ENCODE measurements at regions not wholly inside any gene's neighbourhood (a gene's known extent, or its start where the extent isn't known, plus 50 kb on each side); places are given as distances from the start of the nearest gene placed in this dataset.

DNA sequence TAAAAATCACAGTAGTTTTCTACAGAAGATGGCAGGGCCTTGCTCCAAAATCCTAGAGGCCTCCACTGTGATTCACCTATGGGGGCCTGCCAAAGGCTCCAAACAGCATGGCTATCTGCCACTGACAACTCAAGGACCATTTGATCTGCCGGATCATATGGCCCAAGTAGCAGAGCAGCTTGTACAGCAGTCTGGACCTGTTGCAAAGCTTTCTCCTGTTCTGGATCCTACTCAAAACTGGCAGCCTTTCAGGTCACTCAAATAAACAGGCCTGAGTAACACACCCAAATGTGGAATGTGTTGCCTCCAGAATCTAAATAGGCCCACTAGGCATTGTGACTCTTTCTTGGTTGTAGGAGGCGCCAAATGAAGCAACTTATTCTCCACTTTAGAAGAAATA, 1049.3 kb downstream of the PCDH9 start:
- TF ChIP-seq EZH2 (IDR thresholded peaks at IDR 0.05; ENCODE audit: borderline replicate concordance) (no peak), EZH2phosphoT487 (IDR thresholded peaks at IDR 0.05; ENCODE audit: low read depth, severe bottlenecking, unreplicated experiment) (no peak)
- TF ChIP-seq, protein P1, sequence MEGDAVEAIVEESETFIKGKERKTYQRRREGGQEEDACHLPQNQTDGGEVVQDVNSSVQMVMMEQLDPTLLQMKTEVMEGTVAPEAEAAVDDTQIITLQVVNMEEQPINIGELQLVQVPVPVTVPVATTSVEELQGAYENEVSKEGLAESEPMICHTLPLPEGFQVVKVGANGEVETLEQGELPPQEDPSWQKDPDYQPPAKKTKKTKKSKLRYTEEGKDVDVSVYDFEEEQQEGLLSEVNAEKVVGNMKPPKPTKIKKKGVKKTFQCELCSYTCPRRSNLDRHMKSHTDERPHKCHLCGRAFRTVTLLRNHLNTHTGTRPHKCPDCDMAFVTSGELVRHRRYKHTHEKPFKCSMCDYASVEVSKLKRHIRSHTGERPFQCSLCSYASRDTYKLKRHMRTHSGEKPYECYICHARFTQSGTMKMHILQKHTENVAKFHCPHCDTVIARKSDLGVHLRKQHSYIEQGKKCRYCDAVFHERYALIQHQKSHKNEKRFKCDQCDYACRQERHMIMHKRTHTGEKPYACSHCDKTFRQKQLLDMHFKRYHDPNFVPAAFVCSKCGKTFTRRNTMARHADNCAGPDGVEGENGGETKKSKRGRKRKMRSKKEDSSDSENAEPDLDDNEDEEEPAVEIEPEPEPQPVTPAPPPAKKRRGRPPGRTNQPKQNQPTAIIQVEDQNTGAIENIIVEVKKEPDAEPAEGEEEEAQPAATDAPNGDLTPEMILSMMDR (IDR thresholded peaks at IDR 0.05; ENCODE audit: poor library complexity), result no peak
- H3K36me3 ChIP-seq (replicated peaks; ENCODE audit: insufficient read depth, low read depth), result no peaks in the 10 kb centered on the region
- H3K4me1 ChIP-seq (ENCODE audit: insufficient read depth), result no peaks in the 10 kb centered on the region
- DNase-seq (ENCODE audit: low spot score), result no peak
- WGBS (ENCODE audit: low lambda C conversion rate, missing lambda C conversion rate), result 90% methylated on average over 2 of the region's 2 CpGs
- H3K27me3 ChIP-seq, result no peaks in the 10 kb centered on the region
- H3K27ac ChIP-seq, result no peak overlapping the region
- no peaks in the 10 kb centered on the region for H3K79me2 ChIP-seq
- H3K4me3 ChIP-seq, result no peak overlapping the region
- H3K9me2 ChIP-seq (replicated peaks; ENCODE audit: insufficient read depth), result no peaks in the 10 kb centered on the region
- no peaks in the 10 kb centered on the region for H4K20me1 ChIP-seq (ENCODE audit: insufficient read depth, poor library complexity, severe bottlenecking)
- no peak overlapping the region for H3K4me2 ChIP-seq
- H3K9me3 ChIP-seq (ENCODE audit: low read depth), result no peaks in the 10 kb centered on the region
- no peak overlapping the region for H2AFZ ChIP-seq

DNA sequence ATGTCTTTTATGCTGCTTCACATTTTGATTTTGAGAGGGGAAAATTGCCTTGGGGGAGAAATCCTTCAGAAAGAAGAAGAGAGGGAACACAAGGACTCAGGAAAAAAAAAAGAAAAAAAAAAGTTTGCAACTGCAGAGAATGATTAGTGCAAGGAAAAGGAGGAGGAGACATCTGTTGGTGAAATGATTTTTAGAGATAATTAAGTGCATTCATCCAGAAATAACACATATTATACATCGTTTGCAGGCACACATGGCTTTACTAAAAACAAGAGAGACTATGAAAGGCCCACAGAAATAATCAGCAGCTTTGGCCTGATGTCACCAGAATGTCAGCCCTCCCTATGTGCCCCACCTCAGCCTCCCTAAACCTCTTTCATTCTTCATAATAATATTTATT, 1058.2 kb downstream of the PCDH9 start:
- Histone ChIP-seq H3K4me2 (no peak overlapping the region), H3K79me2 (no peaks in the 10 kb centered on the region), H3K27me3 (no peaks in the 10 kb centered on the region), H2AFZ (no peak overlapping the region), H4K20me1 (ENCODE audit: insufficient read depth, poor library complexity, severe bottlenecking) (no peaks in the 10 kb centered on the region), H3K9me2 (replicated peaks; ENCODE audit: insufficient read depth) (no peaks in the 10 kb centered on the region), H3K27ac (no peak overlapping the region), H3K4me3 (no peak overlapping the region), H3K4me1 (ENCODE audit: insufficient read depth) (no peaks in the 10 kb centered on the region), H3K9me3 (ENCODE audit: low read depth) (no peaks in the 10 kb centered on the region), H3K36me3 (replicated peaks; ENCODE audit: insufficient read depth, low read depth) (no peaks in the 10 kb centered on the region)
- no peak for DNase-seq (ENCODE audit: low spot score)
- 72% methylated on average over 1 of the region's 1 CpG for WGBS (ENCODE audit: low lambda C conversion rate, missing lambda C conversion rate)
- no peak for TF ChIP-seq EZH2 (IDR thresholded peaks at IDR 0.05; ENCODE audit: borderline replicate concordance)
- TF ChIP-seq, protein P1 (IDR thresholded peaks at IDR 0.05; ENCODE audit: poor library complexity), result no peak
- TF ChIP-seq EZH2phosphoT487 (IDR thresholded peaks at IDR 0.05; ENCODE audit: low read depth, severe bottlenecking, unreplicated experiment), result no peak

DNA sequence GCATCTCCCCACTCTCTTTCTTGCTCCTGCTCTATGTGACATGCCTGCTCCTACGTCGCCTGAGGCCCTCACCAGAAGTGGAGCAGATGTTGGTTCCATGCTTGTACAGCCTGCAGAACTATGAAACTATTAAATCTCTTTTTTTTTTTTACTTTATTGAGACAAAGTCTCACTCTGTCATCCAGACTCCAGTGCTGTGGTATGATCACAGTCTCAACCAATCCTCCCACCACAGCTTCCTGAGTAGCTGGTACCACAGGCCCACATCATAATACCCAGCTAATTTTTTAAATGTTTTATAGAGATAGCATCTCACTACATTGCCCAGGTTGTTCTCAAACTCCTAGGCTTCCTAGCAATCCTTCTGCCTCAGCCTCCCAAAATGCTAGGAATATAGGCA, 1067.7 kb downstream of the PCDH9 start:
- no peaks in the 10 kb centered on the region for H4K20me1 ChIP-seq (ENCODE audit: insufficient read depth, poor library complexity, severe bottlenecking)
- TF ChIP-seq, protein P1 (IDR thresholded peaks at IDR 0.05; ENCODE audit: poor library complexity), result no peak
- TF ChIP-seq EZH2 (IDR thresholded peaks at IDR 0.05; ENCODE audit: borderline replicate concordance) (no peak), EZH2phosphoT487 (IDR thresholded peaks at IDR 0.05; ENCODE audit: low read depth, severe bottlenecking, unreplicated experiment) (no peak)
- H3K4me3 ChIP-seq, result no peak overlapping the region
- no peak overlapping the region for H3K4me2 ChIP-seq
- WGBS (ENCODE audit: low lambda C conversion rate, missing lambda C conversion rate), result 47% methylated on average over 2 of the region's 2 CpGs
- no peaks in the 10 kb centered on the region for H3K9me3 ChIP-seq (ENCODE audit: low read depth)
- no peaks in the 10 kb centered on the region for H3K79me2 ChIP-seq
- H3K36me3 ChIP-seq (replicated peaks; ENCODE audit: insufficient read depth, low read depth), result no peaks in the 10 kb centered on the region
- DNase-seq (ENCODE audit: low spot score), result no peak
- H3K4me1 ChIP-seq (ENCODE audit: insufficient read depth), result no peaks in the 10 kb centered on the region
- H3K27ac ChIP-seq, result no peak overlapping the region
- no peaks in the 10 kb centered on the region for H3K27me3 ChIP-seq
- no peak overlapping the region for H2AFZ ChIP-seq
- no peaks in the 10 kb centered on the region for H3K9me2 ChIP-seq (replicated peaks; ENCODE audit: insufficient read depth)

DNA sequence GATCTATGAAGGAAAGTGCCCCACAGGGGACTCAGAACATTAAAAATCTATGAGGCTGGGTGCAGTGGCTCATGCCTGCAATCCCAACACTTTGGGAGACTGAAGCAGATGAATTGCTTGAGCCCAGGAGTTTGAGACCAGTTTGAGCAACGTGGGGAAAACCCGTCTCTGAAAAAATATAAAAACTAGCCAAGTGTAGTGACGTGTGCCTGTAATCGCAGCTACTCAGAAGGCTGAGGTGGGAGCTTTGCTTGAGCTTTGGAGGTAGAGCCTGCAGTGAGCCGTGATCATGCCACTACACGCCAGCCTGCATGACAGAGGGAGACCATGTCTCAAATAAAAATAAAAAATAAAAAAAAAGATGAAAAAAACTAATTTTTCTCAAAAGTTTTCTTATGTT, 1070.6 kb downstream of the PCDH9 start:
- TF ChIP-seq, protein P1 (IDR thresholded peaks at IDR 0.05; ENCODE audit: poor library complexity), result no peak
- 84% methylated on average over 6 of the region's 6 CpGs for WGBS (ENCODE audit: low lambda C conversion rate, missing lambda C conversion rate)
- H3K27ac ChIP-seq, result no peak overlapping the region
- H3K4me1 ChIP-seq (ENCODE audit: insufficient read depth), result no peaks in the 10 kb centered on the region
- no peak overlapping the region for H2AFZ ChIP-seq
- H4K20me1 ChIP-seq (ENCODE audit: insufficient read depth, poor library complexity, severe bottlenecking), result no peaks in the 10 kb centered on the region
- no peaks in the 10 kb centered on the region for H3K27me3 ChIP-seq
- H3K9me2 ChIP-seq (replicated peaks; ENCODE audit: insufficient read depth), result no peaks in the 10 kb centered on the region
- DNase-seq (ENCODE audit: low spot score), result no peak
- no peak overlapping the region for H3K4me3 ChIP-seq
- no peaks in the 10 kb centered on the region for H3K79me2 ChIP-seq
- no peaks in the 10 kb centered on the region for H3K36me3 ChIP-seq (replicated peaks; ENCODE audit: insufficient read depth, low read depth)
- H3K9me3 ChIP-seq (ENCODE audit: low read depth), result no peaks in the 10 kb centered on the region
- no peak overlapping the region for H3K4me2 ChIP-seq

Measured in hepatocyte (in vitro differentiated cells).